PC-9 (cell line): ENCODE measurements at regions not wholly inside any gene's neighbourhood (a gene's known extent, or its start where the extent isn't known, plus 50 kb on each side); places are given as distances from the start of the nearest gene placed in this dataset.

Source experiments
- CTCF ChIP-seq: fragments of 200-600 bp; sonication (generic); conservative IDR thresholded peaks from 2 replicates; pipeline ENCODE4 v1.6.1; 2017; ENCODE audit warnings: mixed run types, antibody characterized with exemption, mild to moderate bottlenecking, moderate library complexity
- EZH2 ChIP-seq: fragments of 200-600 bp; sonication (generic); IDR thresholded peaks from 2 replicates; pipeline ENCODE4 v1.8.0; 2017; ENCODE audit warnings: antibody characterized with exemption, low read depth

DNA sequence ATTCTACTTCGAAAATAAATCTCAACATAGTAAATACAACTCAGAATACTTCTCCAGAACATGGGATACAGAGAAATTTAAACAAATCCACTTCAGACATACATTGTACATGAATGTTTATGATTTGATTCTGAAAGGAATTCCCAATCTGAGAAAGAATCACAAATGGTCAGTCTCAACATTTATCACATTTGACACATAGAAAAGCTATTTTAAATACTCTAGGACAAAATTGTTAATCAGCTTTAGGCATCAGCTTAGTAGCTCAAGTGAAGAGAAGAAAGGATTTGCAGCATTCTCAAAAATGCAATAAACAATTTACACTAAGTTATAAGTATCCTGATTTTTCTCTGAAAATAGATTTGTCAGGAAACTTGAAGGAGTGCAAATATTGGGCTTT, 184.8 kb downstream of the PTPRC start:
- TF ChIP-seq CTCF (no peak), EZH2 (no peak)
